ENCODE measurements at regions not wholly inside any gene's neighbourhood (a gene's known extent, or its start where the extent isn't known, plus 50 kb on each side); places are given as distances from the start of the nearest gene placed in this dataset.
"Not testable (repeated sequence)": the region's sequence is repeated elsewhere in the genome, so short reads cannot be mapped to it uniquely, and the experiment has no call there.

- no peaks in the 10 kb centered on the region for H3K9me3 Mint-ChIP-seq
- no peak overlapping the region for H3K27ac Mint-ChIP-seq
- H3K4me1 Mint-ChIP-seq = peaks cover 11% of the 10 kb centered on the region
- peaks cover 61% of the 10 kb centered on the region for H3K27me3 Mint-ChIP-seq
- DNase-seq (no peak), ATAC-seq (no peak)
- peak overlapping the region; percentile 87 to 90 for H3K4me3 Mint-ChIP-seq
These were observed 104.9 kb upstream of the ZNF92 start for GRCh38 chr7:65268782-65269149.

GRCh38 chr7:65265933-65266519 is 107.6 kb upstream of the ZNF92 start:
- Mint-ChIP-seq H3K4me1 (peaks cover 11% of the 10 kb centered on the region), H3K27me3 (peaks cover 45% of the 10 kb centered on the region), H3K27ac (no peak overlapping the region), H3K9me3 (no peaks in the 10 kb centered on the region), H3K4me3 (no peak overlapping the region)
- ATAC-seq (no peak), DNase-seq (no peak)

- no peak overlapping the region for H3K4me3 Mint-ChIP-seq
- H3K27ac Mint-ChIP-seq = peak overlapping the region in 1 of 2 donors; percentile 27
- H3K4me1 Mint-ChIP-seq = peaks cover 5% of the 10 kb centered on the region
- no peak for ATAC-seq
- no peaks in the 10 kb centered on the region for H3K9me3 Mint-ChIP-seq
- no peak for DNase-seq
- H3K27me3 Mint-ChIP-seq = peaks cover 27% of the 10 kb centered on the region
These were observed 109.4 kb upstream of the ZNF92 start for GRCh38 chr7:65264258-65264657.

GRCh38 chr7:65260673-65261072 is 113.0 kb upstream of the ZNF92 start:
- H3K27me3 Mint-ChIP-seq, DNase-seq, H3K4me1 Mint-ChIP-seq, H3K4me3 Mint-ChIP-seq, H3K27ac Mint-ChIP-seq, ATAC-seq, H3K9me3 Mint-ChIP-seq: not testable (repeated sequence)

GRCh38 chr7:65259864-65260525 is 113.7 kb upstream of the ZNF92 start:
- not testable (repeated sequence) for H3K9me3 Mint-ChIP-seq, H3K27ac Mint-ChIP-seq, H3K27me3 Mint-ChIP-seq

GRCh38 chr7:65254061-65254460 is 119.6 kb upstream of the ZNF92 start:
- no peak for ATAC-seq
- Mint-ChIP-seq H3K9me3 (no peaks in the 10 kb centered on the region), H3K27me3 (peaks cover 39% of the 10 kb centered on the region), H3K4me3 (no peak overlapping the region), H3K27ac (no peak overlapping the region), H3K4me1 (peaks cover 6% of the 10 kb centered on the region)
- DNase-seq = no peak

More at GRCh38 chr7:65259864-65260525, 113.7 kb upstream of the ZNF92 start:
- DNase-seq, H3K4me1 Mint-ChIP-seq, ATAC-seq, H3K4me3 Mint-ChIP-seq: not testable (repeated sequence)

GRCh38 chr7:65251851-65252620 is 121.6 kb upstream of the ZNF92 start:
- Mint-ChIP-seq H3K27me3 (peaks cover 41% of the 10 kb centered on the region), H3K27ac (no peak overlapping the region), H3K9me3 (no peaks in the 10 kb centered on the region), H3K4me1 (peaks cover 6% of the 10 kb centered on the region), H3K4me3 (peak overlapping the region; percentile 77 to 81)
- no peak for DNase-seq
- peak; percentile 79 for ATAC-seq

GRCh38 chr7:65250697-65251395 is 122.8 kb upstream of the ZNF92 start:
- peaks cover 41% of the 10 kb centered on the region for H3K27me3 Mint-ChIP-seq

GRCh38 chr7:65250216-65250615 is 123.4 kb upstream of the ZNF92 start:
- Mint-ChIP-seq H3K4me1 (peaks cover 6% of the 10 kb centered on the region), H3K27ac (no peak overlapping the region), H3K4me3 (no peak overlapping the region), H3K27me3 (peaks cover 41% of the 10 kb centered on the region), H3K9me3 (no peaks in the 10 kb centered on the region)
- DNase-seq = no peak
- ATAC-seq = no peak

More at GRCh38 chr7:65250697-65251395, 122.8 kb upstream of the ZNF92 start:
- no peak overlapping the region for H3K27ac Mint-ChIP-seq
- H3K4me1 Mint-ChIP-seq = peaks cover 6% of the 10 kb centered on the region
- H3K9me3 Mint-ChIP-seq = no peaks in the 10 kb centered on the region
- ATAC-seq (no peak), DNase-seq (no peak)
- no peak overlapping the region for H3K4me3 Mint-ChIP-seq

GRCh38 chr7:65247491-65247890 is 126.2 kb upstream of the ZNF92 start:
- Mint-ChIP-seq H3K27me3 (peaks cover 36% of the 10 kb centered on the region), H3K4me1 (peaks cover 6% of the 10 kb centered on the region), H3K9me3 (no peaks in the 10 kb centered on the region), H3K4me3 (no peak overlapping the region), H3K27ac (no peak overlapping the region)
- no peak for ATAC-seq
- no peak for DNase-seq

GRCh38 chr7:65239707-65240352 is 133.8 kb upstream of the ZNF92 start:
- H3K27ac Mint-ChIP-seq = no peak overlapping the region
- ATAC-seq = peak; percentile 54
- H3K4me1 Mint-ChIP-seq = peaks cover 6% of the 10 kb centered on the region
- no peak for DNase-seq
- H3K27me3 Mint-ChIP-seq = peaks cover 52% of the 10 kb centered on the region
- H3K4me3 Mint-ChIP-seq = peak overlapping the region; percentile 69 to 76
- H3K9me3 Mint-ChIP-seq = peaks cover 0 to 7% of the 10 kb centered on the region in 2 donors

GRCh38 chr7:65239324-65239706 is 134.3 kb upstream of the ZNF92 start:
- DNase-seq (no peak), ATAC-seq (peak; percentile 29)
- peaks cover 6% of the 10 kb centered on the region for H3K4me1 Mint-ChIP-seq
- H3K27me3 Mint-ChIP-seq = peaks cover 52% of the 10 kb centered on the region
- H3K9me3 Mint-ChIP-seq = peaks cover 0 to 7% of the 10 kb centered on the region in 2 donors
- H3K4me3 Mint-ChIP-seq = peak overlapping the region; percentile 56 to 57
- H3K27ac Mint-ChIP-seq = no peak overlapping the region

- H3K4me1 Mint-ChIP-seq = peaks cover 8% of the 10 kb centered on the region
- H3K9me3 Mint-ChIP-seq = peaks cover 0 to 7% of the 10 kb centered on the region in 2 donors
- no peak overlapping the region for H3K4me3 Mint-ChIP-seq
- DNase-seq (no peak), ATAC-seq (peak; percentile 27)
- no peak overlapping the region for H3K27ac Mint-ChIP-seq
- H3K27me3 Mint-ChIP-seq = peaks cover 52% of the 10 kb centered on the region
These were observed 134.9 kb upstream of the ZNF92 start for GRCh38 chr7:65238785-65239184.

- peaks cover 44% of the 10 kb centered on the region for H3K27me3 Mint-ChIP-seq
- H3K9me3 Mint-ChIP-seq = peaks cover 0 to 7% of the 10 kb centered on the region in 2 donors
- no peak overlapping the region for H3K27ac Mint-ChIP-seq
- no peak for ATAC-seq
- H3K4me1 Mint-ChIP-seq = peaks cover 18% of the 10 kb centered on the region
- no peak for DNase-seq
- no peak overlapping the region for H3K4me3 Mint-ChIP-seq
These were observed 138.1 kb upstream of the ZNF92 start for GRCh38 chr7:65235586-65235985.

GRCh38 chr7:65233409-65234034 is 140.1 kb upstream of the ZNF92 start:
- Mint-ChIP-seq H3K4me3 (no peak overlapping the region), H3K4me1 (peaks cover 12% of the 10 kb centered on the region)

More at GRCh38 chr7:65233409-65234034, 140.1 kb upstream of the ZNF92 start:
- no peak overlapping the region for H3K27ac Mint-ChIP-seq
- ATAC-seq (peak; percentile 42), DNase-seq (no peak)
- H3K9me3 Mint-ChIP-seq = peaks cover 0 to 1% of the 10 kb centered on the region in 2 donors
- peaks cover 32% of the 10 kb centered on the region for H3K27me3 Mint-ChIP-seq

Measured in stimulated activated naive CD8-positive, alpha-beta T cell treated with anti-CD3 and anti-CD28 coated beads, Interleukin-15, amount 100 ng/mL, for 72 hours (primary cell).